Ovary (tissue), 3 donors: ENCODE measurements at regions not wholly inside any gene's neighbourhood (a gene's known extent, or its start where the extent isn't known, plus 50 kb on each side); places are given as distances from the start of the nearest gene placed in this dataset.

Experiments
- EP300 ChIP-seq: sonication (generic); formaldehyde crosslinking; IDR thresholded peaks from one replicate; pipeline ENCODE4 v1.6.1; 2017; ENCODE audit warnings: antibody characterized with exemption
- POLR2A ChIP-seq: fragments of 450-650 bp; IDR thresholded peaks from one replicate; pipeline ENCODE4 v1.6.1; 2017; ENCODE audit warnings: antibody characterized with exemption, mild to moderate bottlenecking, moderate library complexity
- TF ChIP-seq, protein P1 (sequence below), 3 donors: fragments of 450-650 bp in 2 of 3; fragments of 200-600 bp in 1 of 3; IDR thresholded peaks; one replicate each; pipeline versions ENCODE4 v1.5.1 to v1.8.0; 2016 to 2022; ENCODE audit warnings: antibody characterized with exemption in 3 of 3, mild to moderate bottlenecking in 1 of 3
- donor health status: DM: no; HTN: no; CAD: no.

- TF ChIP-seq POLR2A (no peak), EP300 (no peak)
- TF ChIP-seq, protein P1, sequence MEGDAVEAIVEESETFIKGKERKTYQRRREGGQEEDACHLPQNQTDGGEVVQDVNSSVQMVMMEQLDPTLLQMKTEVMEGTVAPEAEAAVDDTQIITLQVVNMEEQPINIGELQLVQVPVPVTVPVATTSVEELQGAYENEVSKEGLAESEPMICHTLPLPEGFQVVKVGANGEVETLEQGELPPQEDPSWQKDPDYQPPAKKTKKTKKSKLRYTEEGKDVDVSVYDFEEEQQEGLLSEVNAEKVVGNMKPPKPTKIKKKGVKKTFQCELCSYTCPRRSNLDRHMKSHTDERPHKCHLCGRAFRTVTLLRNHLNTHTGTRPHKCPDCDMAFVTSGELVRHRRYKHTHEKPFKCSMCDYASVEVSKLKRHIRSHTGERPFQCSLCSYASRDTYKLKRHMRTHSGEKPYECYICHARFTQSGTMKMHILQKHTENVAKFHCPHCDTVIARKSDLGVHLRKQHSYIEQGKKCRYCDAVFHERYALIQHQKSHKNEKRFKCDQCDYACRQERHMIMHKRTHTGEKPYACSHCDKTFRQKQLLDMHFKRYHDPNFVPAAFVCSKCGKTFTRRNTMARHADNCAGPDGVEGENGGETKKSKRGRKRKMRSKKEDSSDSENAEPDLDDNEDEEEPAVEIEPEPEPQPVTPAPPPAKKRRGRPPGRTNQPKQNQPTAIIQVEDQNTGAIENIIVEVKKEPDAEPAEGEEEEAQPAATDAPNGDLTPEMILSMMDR (IDR thresholded peaks at IDR 0.05), result no peak
Observed at GRCh38 chr12:90152897-90153624, 444.4 kb upstream of the ATP2B1 start.
